Nephron (organoid): ENCODE measurements at regions not wholly inside any gene's neighbourhood (a gene's known extent, or its start where the extent isn't known, plus 50 kb on each side); places are given as distances from the start of the nearest gene placed in this dataset.

ENCODE experiments used
- H3K27ac Mint-ChIP-seq, 3 experiments: 2 replicates each; pipeline ENCODE4 v1.8.0; 2020; ENCODE audit warnings: mixed read lengths in 3 of 3, mild to moderate bottlenecking in 2 of 3, moderate library complexity in 1 of 3
- H3K27me3 Mint-ChIP-seq: 2 replicates; pipeline ENCODE4 v1.8.0; 2021; ENCODE audit warnings: low read depth, mild to moderate bottlenecking, moderate library complexity, mixed read lengths
- H3K36me3 Mint-ChIP-seq: 2 replicates; pipeline ENCODE4 v1.8.0; 2020; ENCODE audit warnings: low read depth, mixed read lengths
- H3K4me1 Mint-ChIP-seq: 2 replicates; pipeline ENCODE4 v1.8.0; 2020; ENCODE audit warnings: mixed read lengths
- H3K4me3 Mint-ChIP-seq, 3 experiments: 2 replicates each; pipeline ENCODE4 v1.8.0; 2020; ENCODE audit warnings: mild to moderate bottlenecking in 3 of 3, mixed read lengths in 3 of 3, moderate library complexity in 2 of 3
- H3K9me3 Mint-ChIP-seq: 2 replicates; pipeline ENCODE4 v1.8.0; 2020; ENCODE audit warnings: mixed read lengths
- CTCF ChIP-seq, 3 experiments: fragments of 200-600 bp; sonication (generic); IDR thresholded peaks; one replicate each; pipeline ENCODE4 v1.5.0; 2021; ENCODE audit warnings: antibody characterized with exemption in 3 of 3; ENCODE audit not compliant: unreplicated experiment in 3 of 3

GRCh38 chr2:13495051-13495450 is 778.3 kb downstream of the TRIB2 start:
- Mint-ChIP-seq H3K9me3 (no peaks in the 10 kb centered on the region), H3K4me1 (no peaks in the 10 kb centered on the region), H3K36me3 (no peaks in the 10 kb centered on the region), H3K4me3 (no peak overlapping the region), H3K27ac (no peak overlapping the region), H3K27me3 (no peaks in the 10 kb centered on the region)
- TF ChIP-seq CTCF (IDR thresholded peaks at IDR 0.05; ENCODE audit: unreplicated experiment in 3 of 3) = no peak

- Mint-ChIP-seq H3K4me1 (no peaks in the 10 kb centered on the region), H3K4me3 (no peak overlapping the region), H3K27ac (no peak overlapping the region), H3K36me3 (no peaks in the 10 kb centered on the region), H3K9me3 (no peaks in the 10 kb centered on the region), H3K27me3 (peaks cover 4% of the 10 kb centered on the region)
- TF ChIP-seq CTCF (IDR thresholded peaks at IDR 0.05; ENCODE audit: unreplicated experiment in 3 of 3) = no peak
These were observed 788.1 kb downstream of the TRIB2 start for GRCh38 chr2:13504808-13505207.

GRCh38 chr2:13508671-13509070 is 791.9 kb downstream of the TRIB2 start:
- no peak overlapping the region for H3K27ac Mint-ChIP-seq
- no peaks in the 10 kb centered on the region for H3K4me1 Mint-ChIP-seq
- no peak for TF ChIP-seq CTCF (IDR thresholded peaks at IDR 0.05; ENCODE audit: unreplicated experiment in 3 of 3)
- no peak overlapping the region for H3K4me3 Mint-ChIP-seq
- H3K27me3 Mint-ChIP-seq = peaks cover 4% of the 10 kb centered on the region
- H3K9me3 Mint-ChIP-seq = no peaks in the 10 kb centered on the region
- no peaks in the 10 kb centered on the region for H3K36me3 Mint-ChIP-seq

- H3K36me3 Mint-ChIP-seq = no peaks in the 10 kb centered on the region
- no peaks in the 10 kb centered on the region for H3K9me3 Mint-ChIP-seq
- H3K27me3 Mint-ChIP-seq = no peaks in the 10 kb centered on the region
- no peak overlapping the region for H3K4me3 Mint-ChIP-seq
- TF ChIP-seq CTCF (IDR thresholded peaks at IDR 0.05; ENCODE audit: unreplicated experiment in 3 of 3) = no peak
- no peaks in the 10 kb centered on the region for H3K4me1 Mint-ChIP-seq
- H3K27ac Mint-ChIP-seq = no peak overlapping the region
These were observed 798.5 kb downstream of the TRIB2 start for GRCh38 chr2:13515254-13515653.

- no peaks in the 10 kb centered on the region for H3K36me3 Mint-ChIP-seq
- H3K4me1 Mint-ChIP-seq = peaks cover 15% of the 10 kb centered on the region
- H3K4me3 Mint-ChIP-seq = no peak overlapping the region
- TF ChIP-seq CTCF (IDR thresholded peaks at IDR 0.05; ENCODE audit: unreplicated experiment in 3 of 3) = no peak
- no peak overlapping the region for H3K27ac Mint-ChIP-seq
- no peaks in the 10 kb centered on the region for H3K9me3 Mint-ChIP-seq
- no peaks in the 10 kb centered on the region for H3K27me3 Mint-ChIP-seq
These were observed 805.4 kb downstream of the TRIB2 start for GRCh38 chr2:13522096-13522495.

- peak overlapping the region in 2 of 3 experiments; percentile 29 to 54 for H3K27ac Mint-ChIP-seq
- TF ChIP-seq CTCF (IDR thresholded peaks at IDR 0.05; ENCODE audit: unreplicated experiment in 3 of 3) = no peak
- no peaks in the 10 kb centered on the region for H3K36me3 Mint-ChIP-seq
- no peaks in the 10 kb centered on the region for H3K9me3 Mint-ChIP-seq
- H3K4me1 Mint-ChIP-seq = peaks cover 15% of the 10 kb centered on the region
- no peaks in the 10 kb centered on the region for H3K27me3 Mint-ChIP-seq
- H3K4me3 Mint-ChIP-seq = peak overlapping the region in 1 of 3 experiments; percentile 38
These were observed 806.4 kb downstream of the TRIB2 start for GRCh38 chr2:13522917-13523821.
